GM18868 (cell line): ENCODE measurements at regions not wholly inside any gene's neighbourhood (a gene's known extent, or its start where the extent isn't known, plus 50 kb on each side); places are given as distances from the start of the nearest gene placed in this dataset.
"Not testable (repeated sequence)": the region's sequence is repeated elsewhere in the genome, so short reads cannot be mapped to it uniquely, and the experiment has no call there.

ENCODE experiments used
- ATAC-seq: cut with Tn5 transposase; IDR thresholded peaks from one replicate; pipeline ENCODE4 v1.9.1; 2021; ENCODE audit warnings: mild to moderate bottlenecking, moderate library complexity; ENCODE audit not compliant: unreplicated experiment

DNA sequence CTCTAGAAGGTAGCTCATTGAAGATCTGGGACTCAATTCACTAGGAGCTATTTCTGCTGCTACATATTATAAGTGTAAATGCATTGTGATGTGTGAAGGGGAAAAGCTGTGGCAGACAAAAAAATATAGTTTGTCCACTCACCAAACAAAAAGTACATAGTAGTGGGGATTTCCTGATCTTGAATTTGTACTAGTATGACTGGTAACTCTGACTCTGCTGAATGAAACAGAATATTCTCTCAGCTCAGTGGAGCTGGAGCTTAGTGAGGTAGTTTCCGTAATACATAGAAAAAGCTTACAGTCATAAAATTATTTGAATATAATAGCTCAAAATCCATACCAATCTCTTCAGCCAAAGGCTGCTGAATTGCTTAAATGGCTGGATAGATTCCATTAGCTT lies 455.6 kb upstream of the CD180 start:
- peak; percentile 98 for ATAC-seq

DNA sequence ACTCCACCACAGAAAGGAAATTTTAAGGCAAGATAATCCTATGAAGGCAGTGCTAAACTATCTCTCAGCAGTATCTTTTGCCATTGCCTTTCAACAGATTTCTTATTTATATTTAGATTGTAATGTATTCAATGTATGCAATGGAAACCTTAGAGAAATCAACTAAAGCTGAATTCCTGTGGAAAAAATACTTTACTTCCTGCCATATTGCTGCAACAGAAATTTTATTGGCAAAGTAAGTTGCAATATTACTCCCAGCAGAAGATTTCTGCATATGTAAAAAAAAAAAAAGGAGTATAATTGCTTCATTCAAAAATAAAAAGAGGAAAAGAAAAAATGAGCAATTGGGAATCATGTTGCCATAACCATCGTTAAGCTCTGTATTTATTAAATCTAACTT lies 454.6 kb upstream of the CD180 start:
- no peak for ATAC-seq

DNA sequence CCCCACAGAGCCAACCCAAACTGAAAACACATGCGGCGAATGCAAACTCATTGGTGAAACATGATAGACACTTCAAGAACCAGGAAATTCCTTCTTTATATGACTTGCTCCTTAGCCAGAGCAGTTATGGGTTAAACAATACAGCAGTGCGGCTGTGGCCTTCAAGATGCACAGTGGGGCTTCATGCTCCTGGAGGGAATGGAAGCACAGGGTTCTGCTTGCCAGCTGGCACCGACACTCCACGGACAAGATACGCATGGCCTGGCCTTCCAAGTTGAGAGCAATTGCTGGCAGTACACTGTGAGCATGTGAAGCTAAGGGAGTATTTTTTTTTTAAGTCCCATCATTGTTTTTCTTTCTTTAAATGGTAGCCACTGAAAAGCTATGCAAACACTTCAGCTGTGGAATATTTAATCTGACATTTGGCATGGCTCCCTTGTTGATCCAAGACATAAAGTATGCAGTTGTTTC lies 451.6 kb upstream of the CD180 start:
- ATAC-seq, result no peak

DNA sequence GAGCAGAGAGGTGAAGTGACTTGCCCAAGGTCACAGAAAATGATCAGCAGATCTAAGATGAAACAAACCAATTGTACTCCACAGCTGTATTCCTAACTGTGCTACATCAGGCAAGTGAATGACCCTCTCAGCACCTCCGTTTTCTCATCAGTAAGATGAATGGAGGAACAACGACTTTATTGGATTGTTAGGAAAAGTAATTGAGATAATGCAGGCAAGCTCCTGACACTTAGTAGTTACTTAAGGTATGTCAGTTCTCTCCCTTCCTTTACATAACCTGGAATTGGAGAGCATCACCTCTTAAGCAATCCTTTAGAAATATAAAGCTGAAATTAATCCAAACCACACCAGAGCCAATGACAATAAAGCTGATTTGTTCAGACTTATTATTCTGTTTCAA lies 451.2 kb upstream of the CD180 start:
- ATAC-seq, result no peak

DNA sequence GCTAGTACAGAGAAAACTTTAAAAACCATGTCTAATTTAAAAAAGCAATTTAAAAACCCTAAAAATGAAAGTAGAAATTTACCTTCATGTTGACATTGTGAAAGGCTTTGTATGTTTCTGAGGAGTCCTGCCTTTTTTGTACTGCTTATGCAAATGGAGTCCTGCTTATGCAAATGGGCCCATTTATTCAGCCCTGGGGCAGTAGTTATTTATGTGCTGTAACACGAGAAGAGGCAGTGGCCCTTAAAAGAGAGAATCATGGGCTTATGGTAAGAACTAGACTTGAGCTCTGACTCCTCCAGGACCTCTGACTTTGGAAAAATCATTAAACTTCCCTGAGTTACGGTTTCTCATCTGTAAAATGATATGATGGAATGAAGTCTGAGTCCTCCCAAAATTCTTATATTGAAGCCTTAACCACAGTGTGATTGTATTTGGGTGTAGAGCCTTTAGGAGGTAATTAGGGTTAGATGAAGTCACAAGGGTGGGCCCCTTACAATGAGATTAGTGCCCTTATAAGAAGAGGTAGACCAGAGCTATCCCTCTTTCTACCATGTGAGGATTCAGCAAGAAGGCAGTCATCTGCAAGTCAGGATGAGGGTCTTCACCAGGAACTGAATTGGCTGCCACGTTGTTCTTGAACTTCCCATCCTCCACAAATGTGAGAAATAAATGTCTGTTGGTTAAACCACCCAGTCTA lies 447.8 kb upstream of the CD180 start:
- ATAC-seq, result no peak

DNA sequence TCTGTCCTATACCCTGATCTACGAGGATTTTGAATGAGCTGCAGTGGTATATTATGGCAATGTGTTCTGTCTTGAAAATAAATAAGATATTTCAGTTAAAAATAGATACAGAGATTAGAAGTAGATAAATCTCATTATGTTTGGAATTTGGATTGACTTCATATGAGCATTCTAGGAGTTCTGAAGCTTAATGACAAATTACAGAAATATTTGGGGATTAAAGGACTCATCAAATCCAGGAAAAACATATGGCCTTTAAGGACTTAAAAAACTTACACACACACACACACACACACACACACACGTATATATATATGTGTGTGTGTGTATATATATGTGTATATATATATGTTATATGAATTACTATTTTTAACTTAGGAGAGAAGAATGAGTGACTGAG lies 446.9 kb upstream of the CD180 start:
- ATAC-seq, result no peak

DNA sequence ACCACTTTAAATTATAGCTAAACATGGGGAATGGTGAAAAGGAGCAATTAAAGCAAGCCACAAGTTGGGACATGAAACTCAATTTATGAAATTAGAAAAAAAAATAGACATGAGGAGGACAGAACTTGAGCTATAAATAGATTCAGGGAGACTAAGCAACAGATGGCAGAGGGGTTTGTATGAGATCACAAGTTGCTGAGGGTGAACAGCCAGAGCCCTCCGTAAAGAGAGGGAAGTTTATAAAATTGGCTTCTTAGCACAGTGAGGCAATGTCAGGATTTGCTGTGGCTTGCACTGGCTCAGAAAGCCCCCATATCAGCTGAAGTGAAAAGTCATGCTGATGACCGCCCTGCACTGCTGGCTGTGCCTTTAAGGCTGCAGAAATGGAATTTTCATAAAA lies 443.4 kb upstream of the CD180 start:
- ATAC-seq, result no peak

DNA sequence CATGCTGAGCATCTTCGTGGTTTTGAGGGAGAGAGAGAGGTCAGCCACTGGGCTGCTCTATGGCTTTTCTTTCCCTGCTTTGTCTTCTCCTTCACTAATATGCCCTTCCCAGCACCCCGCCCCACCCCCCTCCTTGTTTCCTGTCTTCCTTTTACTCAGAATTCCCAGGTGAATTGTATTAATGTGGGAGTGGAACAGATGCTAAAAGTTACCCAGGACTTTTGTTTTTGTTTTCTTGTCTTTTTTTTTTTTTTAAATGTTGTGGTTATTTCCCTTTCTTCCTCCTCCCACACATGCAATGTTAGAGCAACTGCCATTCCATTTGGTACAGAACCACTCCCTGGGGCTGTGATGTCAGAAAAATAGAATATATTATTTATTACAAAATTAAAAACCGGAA lies 442.7 kb upstream of the CD180 start:
- ATAC-seq, result no peak

DNA sequence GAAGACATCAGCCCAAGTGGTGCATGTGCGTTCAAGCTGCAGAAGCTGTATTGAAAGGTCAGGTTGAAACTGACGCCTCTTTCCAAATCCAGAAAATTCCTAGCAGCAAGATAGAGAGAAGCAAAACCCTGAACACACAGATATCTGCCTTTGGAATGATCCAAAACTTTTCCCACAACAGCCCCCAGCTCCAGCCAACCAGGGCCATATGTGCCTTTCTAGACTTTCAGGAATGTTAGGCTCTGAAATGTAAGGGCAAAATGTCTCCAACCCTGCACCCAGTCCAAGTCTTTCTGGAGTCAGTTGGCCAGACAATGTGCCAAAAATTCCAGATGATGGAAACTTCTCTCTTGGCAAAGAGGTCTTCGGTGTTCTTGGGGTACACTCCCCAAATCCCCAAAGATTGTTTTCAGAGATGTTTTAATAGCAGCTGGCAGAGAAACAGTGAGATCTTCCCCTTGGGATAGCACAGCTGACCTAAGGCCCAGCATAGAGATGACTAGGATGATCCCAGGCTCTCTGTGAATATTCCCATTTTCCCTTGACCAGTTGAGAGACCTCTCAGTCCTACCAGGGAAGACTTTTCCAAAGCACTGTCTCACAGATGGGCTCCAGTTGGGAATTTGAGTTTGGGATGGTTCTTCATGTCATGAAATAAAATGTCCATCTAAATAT lies 440.4 kb upstream of the CD180 start:
- no peak for ATAC-seq

DNA sequence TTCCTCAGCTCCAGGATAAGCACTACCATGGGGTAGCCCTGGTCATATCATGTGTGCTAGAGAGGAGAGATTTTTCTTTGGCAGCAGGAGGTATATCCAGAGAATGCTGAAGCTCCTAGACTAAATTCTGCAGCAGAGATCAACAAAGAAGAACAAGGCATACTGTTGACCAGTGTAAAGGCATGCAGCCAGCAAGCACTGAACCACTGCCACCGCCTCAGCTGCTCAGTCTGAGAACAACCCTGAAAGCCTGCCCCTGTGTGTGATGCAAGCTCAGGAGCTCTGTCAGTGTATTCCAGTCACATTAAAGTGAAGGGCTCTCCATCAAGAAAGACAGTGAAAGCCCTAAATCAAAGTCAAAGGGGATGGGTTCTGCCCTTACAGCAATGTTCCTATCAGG lies 439.5 kb upstream of the CD180 start:
- no peak for ATAC-seq

DNA sequence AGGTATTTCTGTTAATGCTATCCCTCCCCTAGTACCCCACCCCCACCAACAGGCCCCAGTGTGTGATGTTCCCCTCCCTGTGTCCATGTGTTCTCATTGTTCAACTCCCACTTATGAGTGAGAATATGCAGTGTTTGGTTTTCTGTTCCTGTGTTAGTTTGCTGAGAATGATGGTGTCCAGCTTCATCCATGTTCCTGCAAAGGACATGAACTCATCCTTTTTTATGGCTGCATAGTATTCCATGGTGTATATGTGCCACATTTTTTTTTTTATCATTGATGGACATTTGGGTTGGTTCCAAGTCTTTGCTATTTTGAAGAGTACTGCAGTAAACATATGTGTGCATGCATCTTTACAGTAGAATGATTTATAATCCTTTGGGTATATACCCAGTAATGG lies 430.5 kb upstream of the CD180 start:
- ATAC-seq, result not testable (repeated sequence)

DNA sequence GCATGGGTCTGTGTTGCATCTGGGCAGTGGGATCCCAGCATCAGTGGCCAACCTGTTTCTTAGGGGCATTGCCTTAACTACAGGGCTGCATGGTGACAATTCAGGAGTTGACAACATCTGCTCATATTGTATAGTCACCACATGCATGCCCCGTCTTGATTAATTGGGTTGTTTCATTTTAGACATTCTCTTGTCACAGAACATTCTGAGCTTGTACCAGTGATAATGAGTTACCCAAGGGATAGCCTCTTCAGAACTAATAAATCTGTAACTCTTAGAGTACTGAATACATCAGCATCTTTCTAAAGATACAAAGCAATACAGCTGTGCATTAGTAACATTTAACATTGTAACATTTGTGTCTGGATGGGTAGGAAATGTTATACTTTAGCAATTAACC lies 426.5 kb upstream of the CD180 start:
- ATAC-seq, result no peak

DNA sequence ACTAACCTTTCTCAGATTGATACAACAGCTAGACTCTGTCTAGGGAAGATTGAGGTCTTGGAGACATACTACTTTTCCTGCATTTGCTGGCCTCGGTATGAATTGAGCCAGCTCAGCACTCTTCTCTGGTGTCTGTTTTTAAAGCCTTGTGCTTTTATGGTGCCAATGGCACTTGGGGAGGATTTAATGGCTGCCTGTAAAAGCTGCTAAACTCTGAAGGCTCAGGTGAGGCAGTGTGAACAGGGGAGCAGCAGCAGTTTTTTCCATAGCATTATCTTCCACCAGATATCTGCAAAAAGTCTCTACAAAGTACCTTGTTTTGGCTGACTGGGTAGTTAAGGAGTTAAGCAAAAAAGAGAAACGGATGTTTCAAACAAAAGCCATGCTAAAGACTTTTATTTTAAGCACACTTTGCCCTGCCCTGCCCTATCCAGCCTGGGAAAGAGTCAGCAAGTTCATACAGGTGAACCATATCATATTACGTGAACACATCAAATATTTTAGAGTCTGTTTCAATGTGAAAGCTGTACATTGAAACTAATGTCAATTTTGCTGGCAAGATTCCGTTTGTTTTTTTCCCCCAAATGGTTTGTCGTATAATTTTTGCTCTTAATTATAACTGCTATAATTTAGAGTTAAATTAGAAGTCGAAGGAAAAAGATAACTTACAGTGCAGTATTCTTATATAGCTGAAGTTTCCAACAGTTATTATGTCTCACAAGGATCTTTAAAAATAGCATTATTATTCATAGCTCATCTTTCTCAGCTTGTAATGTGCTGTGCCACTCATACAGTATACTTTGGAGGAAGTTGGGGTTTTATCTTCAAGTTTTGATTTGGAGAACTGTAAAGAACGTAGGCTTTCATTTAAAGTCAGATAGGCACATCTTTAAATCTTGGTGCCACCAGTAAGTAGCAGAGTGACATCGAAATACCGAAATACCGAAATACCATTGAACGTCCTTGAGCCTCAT lies 424.1 kb upstream of the CD180 start:
- ATAC-seq, result peak; percentile 82

DNA sequence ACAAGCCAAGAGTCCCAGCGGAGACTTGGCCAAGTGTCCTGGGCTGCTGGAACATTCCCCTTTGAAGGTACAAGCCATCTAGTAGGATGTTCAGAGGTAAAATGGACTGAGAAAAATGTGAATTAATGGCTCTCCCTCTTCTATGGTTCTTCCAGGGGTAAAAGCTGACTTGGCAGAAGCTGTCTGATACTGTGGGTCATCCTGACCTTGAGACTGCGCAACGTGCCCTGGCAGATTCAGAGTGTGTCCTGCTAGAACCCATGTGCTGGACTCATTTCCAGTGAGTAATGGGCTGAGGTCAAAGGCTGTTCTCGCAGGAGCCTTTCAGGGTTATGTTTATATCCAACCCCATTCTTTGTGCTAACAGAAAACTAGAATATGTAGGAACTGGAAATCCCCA lies 423.0 kb upstream of the CD180 start:
- ATAC-seq, result no peak

DNA sequence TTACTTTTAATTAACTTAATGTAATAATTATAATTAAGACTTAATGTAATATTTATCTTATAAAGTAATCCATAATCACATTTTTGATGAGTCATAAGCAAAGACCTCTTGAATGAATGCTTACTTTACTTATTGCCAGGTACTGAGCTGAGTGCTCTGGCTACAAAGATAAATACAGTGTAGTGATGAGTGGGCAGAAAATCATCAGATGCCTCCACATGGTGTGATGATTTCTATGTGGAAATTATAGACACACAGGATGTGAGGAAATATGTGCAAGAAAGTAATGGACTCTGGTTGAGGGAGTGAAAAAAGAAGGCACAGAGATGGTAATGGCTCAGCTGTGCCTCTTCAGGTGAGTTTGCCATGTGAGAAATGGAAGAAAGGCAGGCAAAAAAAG lies 422.6 kb upstream of the CD180 start:
- ATAC-seq, result no peak

DNA sequence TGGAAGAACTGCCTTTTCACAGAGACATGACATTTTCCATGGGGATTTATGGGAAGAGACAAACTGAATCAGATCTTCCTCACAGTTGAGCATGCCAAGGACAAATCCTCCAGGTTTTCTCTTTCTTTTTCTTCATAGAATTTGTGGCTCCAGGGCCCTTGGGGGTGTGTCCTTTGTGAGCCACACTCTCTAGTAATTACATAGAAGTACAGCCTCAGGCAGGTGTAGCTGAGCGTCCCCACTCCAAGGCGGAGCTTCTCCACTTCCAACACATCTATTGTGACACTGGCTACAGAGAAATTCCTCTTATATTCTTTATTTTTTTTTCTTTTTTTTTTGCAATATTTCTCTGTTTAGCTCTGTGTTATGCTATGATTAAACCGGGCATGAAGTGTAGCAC lies 420.5 kb upstream of the CD180 start:
- no peak for ATAC-seq

DNA sequence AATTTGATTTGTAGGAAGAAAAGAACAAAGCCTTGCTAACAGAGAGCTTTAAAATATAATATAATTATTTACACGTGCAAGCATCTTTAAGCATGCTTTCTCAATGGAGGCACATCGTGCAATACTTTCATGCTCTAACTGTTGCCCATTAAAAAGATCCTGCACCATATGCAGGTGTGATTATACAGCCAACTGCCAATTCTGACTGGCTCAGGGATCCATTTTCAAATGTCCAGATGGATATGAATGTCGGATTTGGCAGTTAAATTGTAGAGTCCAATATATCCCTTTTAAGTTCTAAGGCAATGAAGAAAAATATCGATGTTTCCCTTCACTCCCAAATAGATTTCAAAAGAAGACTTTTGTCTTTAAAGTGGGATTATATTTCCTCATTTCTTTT lies 416.4 kb upstream of the CD180 start:
- ATAC-seq, result no peak

DNA sequence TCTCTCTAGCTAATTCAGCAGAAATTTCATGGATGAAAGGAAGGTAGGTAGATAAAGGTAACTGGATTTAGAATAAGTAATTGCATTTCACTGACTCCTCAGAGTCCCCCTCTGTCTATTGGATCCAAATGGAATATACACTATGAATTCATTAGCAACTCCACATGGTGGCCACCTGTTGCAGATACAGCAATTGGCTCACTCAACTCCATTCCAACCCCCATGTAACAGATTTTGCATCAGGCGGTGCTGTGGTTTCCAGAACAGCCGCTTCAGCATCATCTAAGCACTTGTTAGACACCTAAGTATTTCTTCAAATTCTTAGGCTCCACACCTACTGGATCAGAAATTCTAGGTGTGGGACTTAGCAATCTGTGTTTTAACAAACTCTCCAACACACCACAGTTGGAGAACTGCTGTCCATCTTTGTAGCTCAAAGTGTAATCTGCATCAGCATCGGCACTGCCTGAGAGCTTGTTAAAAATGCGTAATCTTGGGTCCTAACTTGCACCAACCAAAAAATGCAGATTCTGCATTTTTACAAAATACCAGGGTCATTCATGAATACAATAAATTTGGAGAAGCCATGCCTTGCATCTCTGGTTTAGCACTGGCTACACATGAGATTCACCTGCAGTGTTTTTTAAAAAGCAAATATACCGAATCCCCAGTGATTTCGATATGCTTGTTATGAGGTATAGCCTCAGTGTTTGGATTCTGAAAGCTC lies 413.8 kb upstream of the CD180 start:
- no peak for ATAC-seq

DNA sequence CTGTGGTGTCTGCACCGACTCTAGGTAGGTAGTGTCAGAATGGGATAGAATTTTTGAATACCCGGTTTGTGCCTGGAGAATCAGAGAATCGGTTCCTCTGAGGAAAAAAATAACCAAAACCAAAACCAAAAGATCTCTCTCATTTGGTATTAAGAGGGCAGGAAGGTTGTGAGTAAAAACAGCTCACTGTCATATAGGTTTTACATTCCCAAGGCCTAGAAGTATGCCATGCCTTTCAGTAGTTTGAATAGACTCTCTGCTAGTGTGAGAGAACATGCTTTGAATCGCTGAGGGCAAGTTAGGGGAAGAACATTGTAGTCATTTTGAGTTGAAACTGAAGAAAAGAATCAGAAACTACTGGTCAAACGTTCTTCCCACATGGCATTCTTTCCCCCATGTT lies 411.4 kb upstream of the CD180 start:
- ATAC-seq, result no peak

DNA sequence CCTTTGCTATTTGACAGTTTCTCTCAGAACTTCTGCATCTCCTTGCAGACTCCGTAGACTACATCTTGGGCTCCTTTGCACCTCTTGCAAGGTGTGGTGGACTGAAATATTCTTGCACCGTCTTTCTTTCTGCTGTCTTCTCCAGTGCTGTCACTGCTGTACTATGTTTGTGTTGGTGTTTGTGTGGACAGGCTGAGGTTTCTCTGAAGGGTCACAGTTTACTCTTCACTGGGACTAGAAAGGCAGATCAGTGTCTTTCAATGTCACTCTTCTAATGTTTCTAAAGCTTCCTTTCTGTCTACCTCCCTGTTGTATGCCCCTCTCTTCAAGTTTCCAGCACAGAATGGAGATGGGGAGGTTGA lies 410.0 kb upstream of the CD180 start:
- ATAC-seq, result no peak
